ENCODE measurements at regions not wholly inside any gene's neighbourhood (a gene's known extent, or its start where the extent isn't known, plus 50 kb on each side); places are given as distances from the start of the nearest gene placed in this dataset.
"Not testable (repeated sequence)": the region's sequence is repeated elsewhere in the genome, so short reads cannot be mapped to it uniquely, and the experiment has no call there.

- H2BK20ac ChIP-seq (ENCODE audit: low read length); H3K14ac ChIP-seq (ENCODE audit: insufficient read length); H3K23me2 ChIP-seq (ENCODE audit: low read depth, low read length); H3K4me2 ChIP-seq (ENCODE audit: insufficient read depth in 1 of 2, low read depth in 2 of 2, low read length in 2 of 2); H3K27me3 ChIP-seq (replicated peaks in 1 of 4; ENCODE audit: control insufficient read depth in 3 of 4, extremely low read depth in 1 of 4, insufficient read depth in 3 of 4, low read length in 3 of 4); FAIRE-seq; POLR2A ChIA-PET (ENCODE audit: partially characterized antibody); H3K56ac ChIP-seq (replicated peaks; ENCODE audit: insufficient read length, low read depth, low read length); H2BK5ac ChIP-seq (ENCODE audit: low read depth, low read length); H3K79me1 ChIP-seq (ENCODE audit: low read depth, low read length); H3K27ac ChIP-seq (ENCODE audit: low read depth, low read length); H4K91ac ChIP-seq (replicated peaks; ENCODE audit: insufficient read length, low read length); H3K4ac ChIP-seq (replicated peaks; ENCODE audit: insufficient read length, low read depth, low read length); H3K18ac ChIP-seq (ENCODE audit: extremely low read depth, low read length); DNase-seq (ENCODE audit: low read depth in 1 of 2, low spot score in 2 of 2); H3K23ac ChIP-seq (ENCODE audit: insufficient read length); H3K4me3 ChIP-seq (ENCODE audit: extremely low read depth in 1 of 4, insufficient read depth in 2 of 4, low read depth in 3 of 4, low read length in 4 of 4); H2BK15ac ChIP-seq (ENCODE audit: low read length); H4K8ac ChIP-seq (ENCODE audit: extremely low read depth, insufficient read depth, low read length); H3K36me3 ChIP-seq (ENCODE audit: control insufficient read depth in 2 of 4, insufficient read depth in 4 of 4, low read length in 3 of 4); H3K9ac ChIP-seq (replicated peaks in 1 of 4; ENCODE audit: extremely low read depth in 1 of 4, low read depth in 3 of 4, low read length in 3 of 4); H2BK12ac ChIP-seq (ENCODE audit: low read depth, low read length); H4K20me1 ChIP-seq (replicated peaks in 1 of 2; ENCODE audit: control insufficient read depth in 1 of 2, insufficient read depth in 2 of 2, low read length in 2 of 2); H4K5ac ChIP-seq (ENCODE audit: insufficient read length, low read depth, low read length); H2AFZ ChIP-seq (ENCODE audit: low read length); H2BK120ac ChIP-seq (replicated peaks; ENCODE audit: low read depth, low read length); H3K4me1 ChIP-seq (replicated peaks in 1 of 4; ENCODE audit: control insufficient read depth in 3 of 4, insufficient read depth in 4 of 4, low read length in 3 of 4); H3K79me2 ChIP-seq (ENCODE audit: control insufficient read depth in 1 of 2, insufficient read depth in 2 of 2, low read length in 2 of 2); CTCF ChIA-PET (ENCODE audit: partially characterized antibody); H2AK5ac ChIP-seq (ENCODE audit: low read depth, low read length): not testable (repeated sequence)
- H3K9me3 ChIP-seq (ENCODE audit: insufficient read depth in 2 of 2, low read depth in 1 of 2, low read length in 1 of 2): peaks cover 26 to 44% of the 10 kb centered on the region in 2 experiments
Measured at GRCh38 chr3:91352161-91352560, 2244.7 kb downstream of the EPHA3 start.

- H3K9me3 ChIP-seq (ENCODE audit: insufficient read depth in 2 of 2, low read depth in 1 of 2, low read length in 1 of 2): peaks cover 24 to 37% of the 10 kb centered on the region in 2 experiments
- H3K4ac ChIP-seq (replicated peaks; ENCODE audit: insufficient read length, low read depth, low read length); H4K91ac ChIP-seq (replicated peaks; ENCODE audit: insufficient read length, low read length); FAIRE-seq; H3K4me2 ChIP-seq (ENCODE audit: insufficient read depth in 1 of 2, low read depth in 2 of 2, low read length in 2 of 2); H4K5ac ChIP-seq (ENCODE audit: insufficient read length, low read depth, low read length); H2AK5ac ChIP-seq (ENCODE audit: low read depth, low read length); H3K36me3 ChIP-seq (ENCODE audit: control insufficient read depth in 2 of 4, insufficient read depth in 4 of 4, low read length in 3 of 4); POLR2A ChIA-PET (ENCODE audit: partially characterized antibody); H3K23ac ChIP-seq (ENCODE audit: insufficient read length); H4K20me1 ChIP-seq (replicated peaks in 1 of 2; ENCODE audit: control insufficient read depth in 1 of 2, insufficient read depth in 2 of 2, low read length in 2 of 2); H2BK15ac ChIP-seq (ENCODE audit: low read length); H3K27me3 ChIP-seq (replicated peaks in 1 of 4; ENCODE audit: control insufficient read depth in 3 of 4, extremely low read depth in 1 of 4, insufficient read depth in 3 of 4, low read length in 3 of 4); H3K56ac ChIP-seq (replicated peaks; ENCODE audit: insufficient read length, low read depth, low read length); H2BK20ac ChIP-seq (ENCODE audit: low read length); H2BK12ac ChIP-seq (ENCODE audit: low read depth, low read length); H3K27ac ChIP-seq (ENCODE audit: low read depth, low read length); H3K9ac ChIP-seq (replicated peaks in 1 of 4; ENCODE audit: extremely low read depth in 1 of 4, low read depth in 3 of 4, low read length in 3 of 4); H4K8ac ChIP-seq (ENCODE audit: extremely low read depth, insufficient read depth, low read length); H3K79me1 ChIP-seq (ENCODE audit: low read depth, low read length); H3K14ac ChIP-seq (ENCODE audit: insufficient read length); H3K4me1 ChIP-seq (replicated peaks in 1 of 4; ENCODE audit: control insufficient read depth in 3 of 4, insufficient read depth in 4 of 4, low read length in 3 of 4); H3K18ac ChIP-seq (ENCODE audit: extremely low read depth, low read length); H2BK120ac ChIP-seq (replicated peaks; ENCODE audit: low read depth, low read length); H3K4me3 ChIP-seq (ENCODE audit: extremely low read depth in 1 of 4, insufficient read depth in 2 of 4, low read depth in 3 of 4, low read length in 4 of 4); CTCF ChIA-PET (ENCODE audit: partially characterized antibody); H3K79me2 ChIP-seq (ENCODE audit: control insufficient read depth in 1 of 2, insufficient read depth in 2 of 2, low read length in 2 of 2); H3K23me2 ChIP-seq (ENCODE audit: low read depth, low read length); H2BK5ac ChIP-seq (ENCODE audit: low read depth, low read length); H2AFZ ChIP-seq (ENCODE audit: low read length); DNase-seq (ENCODE audit: low read depth in 1 of 2, low spot score in 2 of 2): not testable (repeated sequence)
Measured at GRCh38 chr3:91359278-91359677, 2251.9 kb downstream of the EPHA3 start.
